Activated naive CD4-positive, alpha-beta T cell treated with anti-CD3 and anti-CD28 coated beads, Interleukin-2, amount 50 U/mL, for 72 hours (primary cell): ENCODE measurements at regions not wholly inside any gene's neighbourhood (a gene's known extent, or its start where the extent isn't known, plus 50 kb on each side); places are given as distances from the start of the nearest gene placed in this dataset.

Source experiments
- ATAC-seq, 2 donors: fragments of 150-1000 bp; cut with Tn5 transposase; 2 replicates each; pipeline ENCODE4 v1.10.0; 2021; ENCODE audit warnings: mild to moderate bottlenecking in 2 of 2, moderate library complexity in 2 of 2
- DNase-seq, 2 donors: peaks; one replicate each; pipeline ENCODE4 v3.0.0; 2021 to 2022; ENCODE audit warnings: low spot score in 2 of 2
- H3K27ac Mint-ChIP-seq, 2 donors: one replicate each; pipeline ENCODE4 v1.8.0; 2022; ENCODE audit warnings: mild to moderate bottlenecking in 2 of 2, mixed read lengths in 2 of 2
- H3K36me3 Mint-ChIP-seq, 2 donors: one replicate each; pipeline ENCODE4 v1.8.0; 2022; ENCODE audit warnings: mixed read lengths in 2 of 2
- H3K9me3 Mint-ChIP-seq, 2 donors: one replicate each; pipeline ENCODE4 v1.8.0; 2022; ENCODE audit warnings: mixed read lengths in 2 of 2

DNA sequence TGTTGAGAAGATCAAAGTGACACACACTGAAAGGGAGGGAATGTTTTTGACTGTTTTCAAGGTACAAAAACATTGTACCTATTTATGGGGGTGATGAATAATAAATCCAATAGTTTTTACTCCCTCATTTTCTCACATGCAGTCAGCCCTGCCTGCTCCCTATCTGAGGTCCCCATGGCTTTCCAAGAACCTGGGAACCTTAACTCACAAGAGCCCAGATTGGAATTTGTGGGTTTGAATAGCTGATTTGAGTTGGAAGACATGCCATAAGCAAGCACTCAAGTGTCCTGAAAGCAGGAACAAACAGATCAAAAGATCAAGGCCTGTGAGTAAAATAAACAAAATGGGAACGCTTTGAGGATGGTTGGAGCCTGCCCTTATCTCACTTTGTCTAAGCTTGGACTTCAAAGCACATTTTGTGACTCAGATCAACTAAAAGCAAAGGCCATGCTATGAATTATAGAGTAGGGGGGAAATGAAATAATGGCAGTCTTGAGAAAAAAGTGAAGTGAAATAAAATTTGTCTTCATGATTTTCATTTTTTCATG lies 136.6 kb downstream of the LYPLAL1 start:
- DNase-seq (no peak), ATAC-seq (no peak)
- H3K36me3 Mint-ChIP-seq, result no peaks in the 10 kb centered on the region
- H3K27ac Mint-ChIP-seq, result no peak overlapping the region
- peaks cover 8 to 9% of the 10 kb centered on the region in 2 donors for H3K9me3 Mint-ChIP-seq

DNA sequence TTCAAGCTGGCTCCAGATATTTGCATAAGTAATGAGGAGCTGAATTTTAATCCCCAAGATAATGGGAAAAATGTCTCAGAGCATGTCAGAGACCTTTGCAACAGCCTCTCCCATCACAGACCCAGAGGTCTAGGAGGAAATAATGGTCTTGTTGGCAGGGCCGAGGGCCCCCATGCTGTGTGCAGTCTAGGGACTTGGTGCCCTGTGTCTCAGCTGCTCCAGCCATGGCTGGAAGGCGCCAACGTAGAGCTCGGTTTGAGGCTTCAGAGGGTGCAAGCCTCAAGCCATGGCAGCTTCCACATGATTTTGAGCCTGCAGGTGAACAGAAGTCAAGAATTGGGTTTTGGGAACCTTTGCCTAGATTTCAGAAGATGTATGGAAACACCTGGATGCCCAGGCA lies 134.7 kb downstream of the LYPLAL1 start:
- H3K9me3 Mint-ChIP-seq, result peaks cover 8 to 9% of the 10 kb centered on the region in 2 donors
- no peak for DNase-seq
- no peak overlapping the region for H3K27ac Mint-ChIP-seq
- no peak for ATAC-seq
- H3K36me3 Mint-ChIP-seq, result no peaks in the 10 kb centered on the region

DNA sequence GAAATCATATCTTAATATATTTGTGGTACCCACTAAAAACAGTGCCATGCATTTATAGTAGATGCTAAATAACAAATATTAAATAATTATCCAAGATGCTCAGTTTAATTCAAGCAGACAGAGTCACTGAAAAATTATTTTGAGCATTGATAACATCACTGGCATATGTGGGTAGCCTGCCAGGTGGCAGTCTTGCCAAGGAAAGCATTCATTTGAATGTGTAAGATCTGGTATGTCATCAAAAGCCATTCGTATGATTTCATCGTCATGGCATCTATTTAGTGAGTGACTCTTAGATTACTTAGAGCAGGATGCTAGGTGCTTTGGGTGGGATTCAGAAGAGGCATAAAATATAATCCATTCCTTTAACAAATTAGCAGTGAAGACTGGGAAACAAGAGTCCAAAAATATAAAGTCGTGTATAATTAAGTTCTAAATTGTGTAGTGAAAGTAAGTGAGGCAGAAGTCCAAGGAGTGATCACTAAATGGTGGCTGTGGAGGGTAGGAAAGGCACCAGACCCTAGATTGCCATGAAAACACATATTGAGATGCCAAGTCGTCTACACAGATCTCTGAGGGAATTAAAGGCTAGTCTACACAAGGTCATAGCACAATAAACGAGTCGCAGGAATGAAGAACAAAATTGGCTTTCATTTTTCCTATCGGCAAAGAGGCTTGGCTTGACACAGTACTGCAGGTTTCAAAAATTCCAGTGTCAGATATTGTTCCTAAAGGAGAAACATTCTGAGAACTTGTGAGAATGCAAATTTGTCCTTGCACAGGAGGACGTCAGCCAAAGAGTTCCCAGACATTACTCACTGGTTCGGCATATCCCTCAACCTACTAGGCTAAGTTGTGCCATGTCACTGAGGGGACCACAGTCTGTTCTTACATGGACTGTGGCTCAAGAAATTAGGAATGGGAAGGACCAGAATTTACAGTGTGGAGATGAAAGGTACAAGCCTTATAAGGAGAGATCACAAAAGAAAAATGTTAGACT lies 130.8 kb downstream of the LYPLAL1 start:
- ATAC-seq (no peak), DNase-seq (no peak)
- Mint-ChIP-seq H3K27ac (no peak overlapping the region), H3K9me3 (peaks cover 8 to 9% of the 10 kb centered on the region in 2 donors), H3K36me3 (no peaks in the 10 kb centered on the region)

DNA sequence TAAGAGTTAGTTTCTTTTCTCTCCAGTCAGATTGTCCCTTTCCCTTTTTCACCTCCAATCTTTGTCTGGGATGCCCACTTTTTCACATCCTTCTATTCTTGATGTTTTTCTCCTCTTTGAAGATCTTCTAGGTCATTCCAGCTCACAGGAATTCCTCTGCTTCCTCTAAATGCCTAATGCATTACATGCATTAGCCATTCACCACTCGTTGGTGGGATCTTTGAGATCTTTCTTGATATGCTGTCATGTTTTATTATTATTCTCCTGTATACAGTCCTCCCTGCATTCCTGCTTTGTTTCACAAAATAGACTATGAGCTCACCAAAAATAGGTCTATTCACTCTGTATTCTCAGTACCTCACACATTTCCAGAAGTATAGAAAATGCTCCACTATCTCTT lies 129.0 kb downstream of the LYPLAL1 start:
- no peak for DNase-seq
- no peak overlapping the region for H3K27ac Mint-ChIP-seq
- peaks cover 4 to 9% of the 10 kb centered on the region in 2 donors for H3K9me3 Mint-ChIP-seq
- no peak for ATAC-seq
- H3K36me3 Mint-ChIP-seq, result no peaks in the 10 kb centered on the region

DNA sequence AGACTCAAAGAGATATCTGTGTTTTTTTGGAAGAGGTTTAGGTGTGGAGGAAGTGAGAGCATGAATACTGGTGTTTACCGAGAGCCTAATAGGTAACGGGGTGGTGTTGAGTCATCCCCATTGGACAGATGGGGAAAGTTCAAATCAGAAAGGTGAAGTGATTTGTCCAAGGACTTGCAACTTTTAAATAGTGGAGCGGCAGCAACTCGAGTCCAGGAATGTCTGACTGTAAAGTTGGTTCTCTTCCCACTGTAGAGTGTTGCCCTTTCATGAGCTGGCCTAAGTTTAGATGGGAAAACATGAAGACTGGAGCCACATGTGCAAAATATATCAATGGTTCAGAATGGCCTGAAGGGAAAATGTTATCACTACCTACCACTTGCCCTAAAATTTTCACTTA lies 125.7 kb downstream of the LYPLAL1 start:
- Mint-ChIP-seq H3K36me3 (no peaks in the 10 kb centered on the region), H3K27ac (no peak overlapping the region), H3K9me3 (no peaks in the 10 kb centered on the region)
- DNase-seq (no peak), ATAC-seq (no peak)

DNA sequence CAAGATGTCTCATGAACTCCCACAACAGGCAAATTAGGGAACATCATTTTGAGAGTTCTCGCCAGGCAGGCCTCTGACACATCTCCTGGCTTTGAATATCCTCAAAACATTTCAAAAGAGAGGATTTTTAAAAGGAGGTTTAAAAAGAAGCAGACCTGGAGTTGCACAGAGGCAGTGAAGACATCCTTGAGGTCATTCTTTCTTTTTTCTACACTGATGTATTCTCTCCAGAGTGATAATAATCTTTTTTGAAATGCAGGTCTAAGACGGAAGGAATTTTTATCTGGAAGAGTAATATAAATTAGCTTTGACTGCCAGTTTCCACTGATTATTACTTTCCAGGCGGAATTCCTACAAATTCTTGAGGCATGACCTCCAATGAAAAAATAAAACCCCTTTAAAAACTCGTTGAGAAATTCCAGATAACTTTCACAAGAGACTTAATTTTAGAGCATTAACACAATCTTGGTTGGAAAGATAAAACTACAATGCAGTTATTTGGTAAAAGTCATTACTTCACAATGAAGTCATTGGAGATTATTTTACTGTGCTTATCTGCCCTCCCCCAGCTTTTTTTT lies 125.0 kb downstream of the LYPLAL1 start:
- ATAC-seq, result no peak
- no peaks in the 10 kb centered on the region for H3K9me3 Mint-ChIP-seq
- DNase-seq, result no peak
- H3K36me3 Mint-ChIP-seq, result no peaks in the 10 kb centered on the region
- no peak overlapping the region for H3K27ac Mint-ChIP-seq

DNA sequence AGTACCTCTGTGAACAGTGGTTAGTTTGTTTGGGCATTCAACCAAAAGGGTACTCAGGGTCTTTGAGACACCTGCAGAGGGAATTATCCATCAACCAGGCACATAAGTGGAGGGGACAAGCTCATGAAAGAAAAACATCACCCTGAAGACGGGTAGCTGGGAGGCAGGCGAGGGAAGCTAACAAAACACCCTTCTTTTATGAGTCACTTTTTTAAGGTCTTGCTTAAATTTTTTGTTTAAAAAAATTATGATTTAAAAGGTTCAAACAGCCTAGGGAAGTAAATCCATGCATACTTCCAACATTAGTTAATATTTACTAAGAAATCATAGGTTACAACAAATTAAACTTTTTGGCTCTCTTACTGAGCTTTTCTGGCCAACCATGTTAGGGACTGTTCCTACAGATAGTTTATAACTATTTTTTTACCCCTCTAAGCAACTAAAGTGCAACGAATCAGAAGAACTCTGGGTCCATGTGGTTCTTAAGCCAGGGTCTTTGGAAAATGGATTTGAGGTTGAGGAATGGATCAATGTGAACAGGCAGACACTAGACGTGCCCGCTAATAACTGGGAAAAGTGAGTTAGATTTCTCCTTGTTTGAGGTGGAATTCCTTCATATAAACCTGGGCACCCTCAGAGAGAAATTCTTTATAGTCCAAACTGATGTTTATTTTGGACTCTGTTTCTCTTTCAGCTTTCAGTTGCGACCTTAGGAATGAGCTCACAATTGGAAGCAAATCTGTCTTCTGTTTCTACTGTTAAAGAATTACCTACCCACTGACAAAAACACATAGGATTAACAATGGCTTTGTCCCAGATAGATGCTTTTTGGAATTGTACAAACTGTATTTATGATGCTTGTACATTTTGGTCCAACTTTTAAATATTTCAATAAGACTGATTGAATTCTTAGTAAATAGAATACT lies 123.0 kb downstream of the LYPLAL1 start:
- no peaks in the 10 kb centered on the region for H3K36me3 Mint-ChIP-seq
- ATAC-seq (no peak), DNase-seq (no peak)
- H3K9me3 Mint-ChIP-seq, result no peaks in the 10 kb centered on the region
- no peak overlapping the region for H3K27ac Mint-ChIP-seq

DNA sequence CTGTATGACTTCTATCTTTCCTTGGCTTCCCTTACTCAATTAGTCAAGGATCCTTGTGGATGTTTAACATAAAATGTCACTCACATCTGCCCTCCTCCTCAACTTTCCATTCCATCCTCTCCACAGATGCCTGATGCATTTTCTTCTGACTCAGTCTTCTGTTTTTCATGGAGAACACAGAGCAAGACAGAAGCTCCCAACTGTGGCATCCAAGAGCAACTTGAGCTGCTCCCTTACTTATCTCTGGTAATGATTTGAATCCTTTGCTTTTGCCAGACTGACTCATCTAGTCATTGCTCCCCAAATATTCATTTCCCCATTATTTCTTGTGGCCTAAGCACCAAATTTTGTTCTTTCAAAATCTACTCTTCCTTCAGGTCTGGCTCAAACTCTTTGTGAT lies 120.6 kb downstream of the LYPLAL1 start:
- Mint-ChIP-seq H3K9me3 (no peaks in the 10 kb centered on the region), H3K36me3 (no peaks in the 10 kb centered on the region), H3K27ac (no peak overlapping the region)
- DNase-seq (no peak), ATAC-seq (no peak)

DNA sequence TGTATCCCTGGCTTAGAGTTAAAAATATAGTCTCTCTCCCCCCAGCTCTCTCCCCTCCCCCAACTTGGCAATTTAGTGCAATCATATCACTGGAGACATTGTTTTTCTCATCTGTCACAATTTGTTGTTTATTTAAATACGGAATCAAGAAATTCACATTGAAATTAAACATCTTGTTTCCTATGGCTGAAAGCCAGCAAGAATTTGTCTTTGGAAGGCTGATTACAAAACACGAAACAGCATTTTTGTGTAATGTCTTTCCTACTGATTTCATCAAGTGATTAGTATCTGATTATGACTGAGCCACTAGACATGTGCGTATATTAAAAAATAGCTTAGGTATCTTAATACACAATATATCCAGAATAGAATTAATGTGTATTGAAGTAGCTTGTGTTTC lies 119.7 kb downstream of the LYPLAL1 start:
- no peak for ATAC-seq
- H3K9me3 Mint-ChIP-seq, result no peaks in the 10 kb centered on the region
- no peak overlapping the region for H3K27ac Mint-ChIP-seq
- no peak for DNase-seq
- H3K36me3 Mint-ChIP-seq, result no peaks in the 10 kb centered on the region

DNA sequence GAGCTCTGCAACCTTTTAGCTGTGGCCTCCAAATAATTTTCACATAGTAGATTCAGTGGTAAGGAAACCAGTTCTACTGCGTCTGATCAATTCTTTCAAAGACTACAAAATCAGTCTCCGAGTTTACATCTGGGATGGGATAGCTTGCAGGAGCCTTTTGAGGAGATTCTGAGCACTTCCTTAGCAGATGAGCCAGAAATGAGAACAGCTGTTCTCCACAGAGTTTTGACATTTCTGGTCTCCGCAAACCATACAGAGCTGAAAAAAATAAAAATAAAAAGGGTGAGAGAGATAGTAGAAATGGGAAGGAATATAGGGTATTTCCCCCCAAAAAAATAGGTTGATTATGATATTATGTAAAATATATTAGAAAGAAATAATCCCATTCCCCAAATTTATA lies 119.3 kb downstream of the LYPLAL1 start:
- no peak overlapping the region for H3K27ac Mint-ChIP-seq
- no peaks in the 10 kb centered on the region for H3K9me3 Mint-ChIP-seq
- DNase-seq (no peak), ATAC-seq (no peak)
- H3K36me3 Mint-ChIP-seq, result no peaks in the 10 kb centered on the region

DNA sequence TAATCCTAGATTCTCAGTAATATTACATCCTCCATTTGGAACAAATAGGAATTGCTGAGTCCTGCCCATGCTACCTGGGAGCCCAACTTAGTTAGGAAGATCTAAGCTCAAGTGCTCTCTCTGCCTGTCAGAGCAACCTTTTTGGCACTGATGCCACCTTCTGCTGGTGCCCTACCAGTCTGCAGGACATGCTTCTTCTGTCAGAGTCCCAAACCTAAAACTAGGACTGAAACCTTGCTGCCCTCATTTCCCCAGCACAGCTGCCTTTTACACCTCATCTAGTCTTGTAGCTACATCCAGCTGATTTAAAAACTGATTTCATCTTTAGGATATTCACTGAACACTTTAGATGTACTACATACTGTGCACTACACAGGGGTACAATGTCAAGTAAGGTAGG lies 118.7 kb downstream of the LYPLAL1 start:
- Mint-ChIP-seq H3K36me3 (no peaks in the 10 kb centered on the region), H3K9me3 (peaks cover 0 to 3% of the 10 kb centered on the region in 2 donors), H3K27ac (no peak overlapping the region)
- ATAC-seq, result no peak
- no peak for DNase-seq

DNA sequence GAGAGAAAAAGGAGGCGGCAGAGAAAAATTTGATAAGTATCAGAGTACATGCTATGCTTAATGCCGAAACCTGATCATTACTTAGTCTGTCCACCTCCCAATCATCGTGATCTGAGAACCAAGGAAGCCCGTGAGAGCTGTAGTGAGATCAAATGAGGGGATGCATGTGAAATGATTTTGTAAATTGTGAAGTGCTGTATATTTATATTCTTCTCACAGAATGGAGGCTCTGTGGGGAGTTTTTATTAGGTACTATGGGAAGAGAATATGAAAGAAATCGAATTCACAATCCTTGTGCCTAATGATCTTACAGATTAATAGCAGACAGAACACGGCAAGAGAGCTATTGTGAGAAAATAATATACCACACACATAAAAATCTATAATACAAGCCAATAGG lies 115.5 kb downstream of the LYPLAL1 start:
- no peak for DNase-seq
- Mint-ChIP-seq H3K36me3 (no peaks in the 10 kb centered on the region), H3K9me3 (peaks cover 3% of the 10 kb centered on the region in 2 donors), H3K27ac (no peak overlapping the region)
- no peak for ATAC-seq

DNA sequence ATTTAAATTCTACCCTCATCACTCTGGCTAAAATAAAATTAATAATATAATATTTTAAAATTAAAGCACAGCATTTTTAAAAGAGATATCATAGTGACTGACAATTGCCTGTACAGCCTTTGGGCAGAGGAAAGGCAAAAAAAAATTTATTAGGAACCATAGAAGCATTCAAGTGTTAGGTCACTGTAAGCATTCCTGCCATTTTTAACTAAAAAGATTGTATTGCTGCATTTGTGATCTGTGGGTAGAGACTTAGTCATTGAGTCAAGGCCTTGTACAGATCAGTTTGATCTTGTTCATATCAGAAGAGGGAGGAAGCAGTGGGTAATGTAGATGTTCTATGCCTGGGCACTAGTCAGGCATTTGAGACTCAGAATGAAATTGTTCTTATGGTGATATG lies 109.9 kb downstream of the LYPLAL1 start:
- H3K27ac Mint-ChIP-seq, result no peak overlapping the region

DNA sequence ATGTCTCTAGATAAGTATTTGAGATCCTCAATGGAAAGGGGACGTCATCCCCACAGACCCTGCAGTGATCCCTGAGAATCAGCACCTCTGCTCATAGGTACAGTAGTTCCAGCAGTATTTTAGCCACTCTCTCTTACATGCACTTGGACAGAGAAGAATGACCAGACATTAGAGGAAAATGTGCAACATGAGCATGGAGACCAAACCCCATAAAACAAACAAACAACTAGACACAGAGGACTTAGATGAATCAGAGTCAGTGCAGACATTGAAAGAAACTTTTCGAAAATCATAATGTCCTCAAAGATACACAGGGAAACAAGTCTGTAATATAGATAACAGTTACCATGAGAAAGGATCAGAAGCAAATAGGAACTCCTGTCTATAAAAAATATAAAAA lies 108.2 kb downstream of the LYPLAL1 start:
- peaks cover 3 to 5% of the 10 kb centered on the region in 2 donors for H3K9me3 Mint-ChIP-seq

More for the DNA sequence above, 109.9 kb downstream of the LYPLAL1 start:
- peaks cover 3 to 9% of the 10 kb centered on the region in 2 donors for H3K9me3 Mint-ChIP-seq
- ATAC-seq (no peak), DNase-seq (no peak)
- no peaks in the 10 kb centered on the region for H3K36me3 Mint-ChIP-seq

DNA sequence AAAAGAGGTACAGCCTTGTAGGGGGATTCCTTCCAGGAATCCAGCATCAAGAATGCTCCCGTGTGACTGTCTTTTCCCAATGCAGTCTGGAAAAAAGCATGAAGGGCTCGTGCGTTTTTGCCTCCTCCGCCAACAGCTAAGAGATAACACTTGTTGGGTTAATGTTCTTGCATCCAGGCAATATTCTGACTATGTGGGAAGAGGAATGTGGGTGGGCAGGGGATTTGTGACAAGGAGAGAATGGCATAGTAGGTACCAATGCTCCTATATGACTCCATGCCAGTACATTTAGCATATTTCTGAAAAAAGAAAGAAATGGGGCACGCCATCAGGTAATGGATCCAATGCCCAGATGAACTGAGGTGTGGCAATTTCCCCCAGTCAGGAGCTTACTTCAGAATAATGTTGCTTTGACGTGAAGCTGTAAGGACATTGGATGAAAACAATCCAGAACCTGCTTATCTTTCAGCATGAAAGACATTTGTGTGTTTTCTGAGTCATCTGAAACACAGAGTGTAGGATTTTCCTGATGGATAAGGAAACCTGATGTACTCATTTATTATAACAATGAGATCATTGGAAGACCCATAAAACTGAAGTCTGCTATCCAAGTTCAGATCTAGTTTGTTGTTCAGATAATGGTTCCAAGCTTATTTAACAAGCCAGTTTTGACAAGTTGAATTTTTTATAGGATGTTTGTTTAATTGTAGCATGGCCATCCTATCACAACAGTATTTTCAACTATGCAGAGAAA lies 105.5 kb downstream of the LYPLAL1 start:
- H3K27ac Mint-ChIP-seq, result no peak overlapping the region
- no peak for ATAC-seq
- H3K9me3 Mint-ChIP-seq, result peaks cover 5 to 7% of the 10 kb centered on the region in 2 donors
- H3K36me3 Mint-ChIP-seq, result no peaks in the 10 kb centered on the region
- no peak for DNase-seq

More for the DNA sequence above, 108.2 kb downstream of the LYPLAL1 start:
- DNase-seq (no peak), ATAC-seq (no peak)
- no peaks in the 10 kb centered on the region for H3K36me3 Mint-ChIP-seq
- H3K27ac Mint-ChIP-seq, result no peak overlapping the region

DNA sequence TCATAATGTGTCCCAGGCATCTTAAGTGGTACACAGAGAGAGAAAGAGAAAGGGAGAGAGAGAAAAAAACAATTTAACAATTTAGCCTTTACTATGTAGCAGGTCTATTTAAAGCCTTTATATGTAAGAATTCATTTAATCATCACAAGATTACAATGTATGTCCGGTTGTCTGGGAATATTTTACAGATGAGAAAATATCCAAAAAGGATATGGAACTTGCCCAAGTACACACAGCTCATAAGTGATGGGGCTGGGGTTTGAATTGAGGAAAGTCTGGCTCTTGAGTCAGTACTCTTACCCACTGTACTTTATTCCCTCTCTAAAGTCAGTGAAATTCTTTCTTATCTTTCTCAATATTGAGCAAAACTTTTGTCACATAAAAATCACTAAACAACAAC lies 104.6 kb downstream of the LYPLAL1 start:
- Mint-ChIP-seq H3K27ac (no peak overlapping the region), H3K9me3 (peaks cover 0 to 7% of the 10 kb centered on the region in 2 donors), H3K36me3 (no peaks in the 10 kb centered on the region)
- ATAC-seq, result no peak
- DNase-seq, result no peak
